ENCODE measurements at regions not wholly inside any gene's neighbourhood (a gene's known extent, or its start where the extent isn't known, plus 50 kb on each side); places are given as distances from the start of the nearest gene placed in this dataset.

DNA sequence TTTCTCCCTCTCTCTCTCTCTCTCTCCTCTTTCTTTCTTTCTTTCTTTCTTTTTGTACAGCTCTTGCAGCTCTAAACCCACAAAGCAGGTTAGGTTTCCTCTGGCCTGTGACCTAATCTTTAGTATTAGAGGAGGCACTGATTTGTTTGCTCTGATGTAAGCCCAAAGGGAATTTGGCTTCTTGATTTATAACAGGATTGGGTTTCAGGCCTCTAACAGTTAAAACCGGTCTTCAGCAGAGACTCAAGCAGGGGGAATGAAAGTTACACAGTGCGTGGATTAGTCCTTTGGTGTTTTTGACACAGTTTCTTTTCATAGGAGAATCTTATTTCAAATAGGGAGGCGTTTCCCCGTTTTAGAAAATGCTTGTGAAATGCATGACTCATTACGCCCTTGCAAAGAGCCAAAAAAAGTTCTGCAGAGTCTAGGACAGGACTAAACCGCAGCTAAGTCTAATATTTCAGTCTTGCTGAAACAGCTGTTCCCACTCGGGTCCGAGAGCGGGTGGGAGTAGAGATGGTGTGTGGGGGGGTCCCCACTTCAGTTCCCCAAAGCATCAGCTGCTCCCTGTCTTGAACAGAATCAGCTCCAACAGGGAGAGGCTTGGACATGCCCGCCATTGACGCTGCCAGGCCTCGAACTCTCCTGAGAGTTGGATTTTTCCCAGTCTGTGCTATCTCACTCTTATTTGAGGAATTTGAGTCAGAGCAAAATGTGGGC lies 296.5 kb upstream of the PITRM1 start:
- Mint-ChIP-seq H3K4me1 (peaks cover 17 to 37% (median 19%) of the 10 kb centered on the region in 3 donors), H3K9me3 (no peaks in the 10 kb centered on the region), H3K4me3 (no peak overlapping the region), H3K36me3 (no peaks in the 10 kb centered on the region), H3K27me3 (no peaks in the 10 kb centered on the region), H3K27ac (peak overlapping the region in 2 of 6 donors; percentile 4 to 94)
- DNase-seq = no peak
- no peak for ATAC-seq (ENCODE audit: low read depth in 2 of 2)

GRCh38 chr10:3467052-3467951 lies 294.7 kb upstream of the PITRM1 start:
- H3K9me3 Mint-ChIP-seq = no peaks in the 10 kb centered on the region
- H3K27ac Mint-ChIP-seq = no peak overlapping the region
- ATAC-seq (ENCODE audit: low read depth in 2 of 2) (no peak), DNase-seq (no peak)
- no peaks in the 10 kb centered on the region for H3K27me3 Mint-ChIP-seq
- peaks cover 9 to 27% (median 11%) of the 10 kb centered on the region in 3 donors for H3K4me1 Mint-ChIP-seq
- H3K36me3 Mint-ChIP-seq = no peaks in the 10 kb centered on the region
- H3K4me3 Mint-ChIP-seq = no peak overlapping the region

- Mint-ChIP-seq H3K27me3 (no peaks in the 10 kb centered on the region), H3K27ac (peak overlapping the region in 1 of 6 donors; percentile 63), H3K36me3 (no peaks in the 10 kb centered on the region), H3K4me1 (peaks cover 1 to 15% (median 6%) of the 10 kb centered on the region in 3 donors), H3K9me3 (no peaks in the 10 kb centered on the region), H3K4me3 (no peak overlapping the region)
- no peak for ATAC-seq (ENCODE audit: low read depth in 2 of 2)
- DNase-seq = no peak
These were observed 292.9 kb upstream of the PITRM1 start for GRCh38 chr10:3465406-3465891.

- no peak overlapping the region for H3K4me3 Mint-ChIP-seq
- no peaks in the 10 kb centered on the region for H3K9me3 Mint-ChIP-seq
- H3K4me1 Mint-ChIP-seq = peaks cover 0 to 13% (median 6%) of the 10 kb centered on the region in 3 donors
- no peak for DNase-seq
- no peaks in the 10 kb centered on the region for H3K27me3 Mint-ChIP-seq
- ATAC-seq (ENCODE audit: low read depth in 2 of 2) = no peak
- no peaks in the 10 kb centered on the region for H3K36me3 Mint-ChIP-seq
- H3K27ac Mint-ChIP-seq = no peak overlapping the region
These were observed 292.3 kb upstream of the PITRM1 start for GRCh38 chr10:3464760-3465405.

DNA sequence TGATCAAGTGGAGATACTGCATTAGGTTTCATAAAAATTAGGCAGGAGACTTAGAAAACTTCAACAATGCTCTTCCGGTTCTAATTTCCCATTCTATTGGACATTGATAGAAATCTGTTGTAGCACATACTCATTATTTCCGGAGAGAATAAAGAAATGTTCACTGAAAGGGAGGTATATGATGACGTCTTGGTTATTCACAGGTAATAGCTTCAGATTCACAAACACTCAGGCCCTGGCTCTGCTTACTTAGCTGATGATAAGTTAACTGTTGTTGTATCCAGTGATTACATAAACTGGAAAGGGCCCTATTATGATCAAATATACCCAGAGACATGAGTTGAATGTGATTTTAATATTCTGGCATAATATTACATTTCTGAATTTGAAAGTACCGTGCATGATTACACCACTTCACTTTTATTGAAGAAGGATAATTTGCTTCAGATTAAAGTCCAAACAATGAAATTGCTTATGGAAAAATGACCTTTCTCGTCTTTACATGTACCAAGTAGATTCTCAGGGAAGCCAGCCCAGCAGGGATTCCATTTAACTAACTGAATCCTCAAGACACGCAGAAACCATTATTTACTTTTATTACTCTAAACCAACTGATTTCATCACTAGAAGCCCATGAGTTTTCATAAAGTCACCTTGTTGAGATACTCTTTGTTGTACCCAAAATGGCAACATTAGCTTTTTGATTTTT lies 288.0 kb upstream of the PITRM1 start:
- Mint-ChIP-seq H3K36me3 (no peaks in the 10 kb centered on the region), H3K27ac (no peak overlapping the region), H3K4me3 (no peak overlapping the region), H3K9me3 (peaks cover 0 to 6% (median 0%) of the 10 kb centered on the region in 7 donors), H3K4me1 (peaks cover 17 to 19% (median 18%) of the 10 kb centered on the region in 3 donors), H3K27me3 (peaks cover 0 to 6% (median 0%) of the 10 kb centered on the region in 3 donors)
- no peak for DNase-seq
- no peak for ATAC-seq (ENCODE audit: low read depth in 2 of 2)

GRCh38 chr10:3455385-3456334 lies 283.1 kb upstream of the PITRM1 start:
- peaks cover 0 to 6% (median 0%) of the 10 kb centered on the region in 7 donors for H3K9me3 Mint-ChIP-seq
- no peaks in the 10 kb centered on the region for H3K36me3 Mint-ChIP-seq
- peak overlapping the region in 6 of 8 donors; percentile 20 to 82 (median 42) for H3K4me3 Mint-ChIP-seq
- peak overlapping the region; percentile 52 to 87 (median 63) for H3K27ac Mint-ChIP-seq
- peaks cover 20 to 25% (median 21%) of the 10 kb centered on the region in 3 donors for H3K4me1 Mint-ChIP-seq
- DNase-seq = peak; percentile 6
- ATAC-seq (ENCODE audit: low read depth in 2 of 2) = peak; percentile 53 to 65
- peaks cover 0 to 6% (median 0%) of the 10 kb centered on the region in 3 donors for H3K27me3 Mint-ChIP-seq

DNA sequence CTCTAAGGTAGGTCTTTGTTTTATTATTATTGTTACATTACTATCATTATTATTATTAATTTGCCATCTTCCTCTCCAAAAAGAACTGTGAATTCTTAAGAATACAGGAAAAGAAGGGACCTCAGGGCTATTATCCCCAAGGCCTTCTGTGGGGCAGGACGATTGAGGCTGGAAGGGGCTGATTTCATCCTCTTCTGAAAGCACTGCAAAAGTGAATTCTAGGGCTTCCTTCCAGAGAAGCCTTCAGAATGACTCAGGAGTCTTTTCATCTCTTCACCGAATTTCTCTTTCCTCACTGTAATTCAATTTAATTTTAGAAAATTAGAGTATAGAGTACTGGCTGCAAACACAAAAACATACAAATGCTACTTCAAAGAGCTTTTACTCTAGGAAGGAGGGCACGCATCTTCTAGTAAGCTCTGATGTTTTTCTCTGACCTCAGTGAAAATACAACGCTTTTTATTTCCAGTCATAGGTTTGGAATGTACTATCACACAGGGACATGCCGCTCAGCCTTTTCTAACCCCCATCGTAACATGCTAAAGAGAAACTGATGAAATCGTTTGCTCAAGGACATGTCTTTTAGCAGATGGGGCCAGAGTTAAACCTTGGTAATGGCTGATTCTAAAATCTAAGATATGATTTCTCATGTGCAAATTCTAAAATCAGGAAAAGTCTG lies 280.2 kb upstream of the PITRM1 start:
- H3K4me1 Mint-ChIP-seq = peaks cover 19 to 25% (median 20%) of the 10 kb centered on the region in 3 donors
- no peaks in the 10 kb centered on the region for H3K27me3 Mint-ChIP-seq
- no peak overlapping the region for H3K27ac Mint-ChIP-seq
- no peaks in the 10 kb centered on the region for H3K9me3 Mint-ChIP-seq
- ATAC-seq (ENCODE audit: low read depth in 2 of 2) (no peak), DNase-seq (no peak)
- H3K36me3 Mint-ChIP-seq = no peaks in the 10 kb centered on the region
- H3K4me3 Mint-ChIP-seq = no peak overlapping the region

- Mint-ChIP-seq H3K36me3 (no peaks in the 10 kb centered on the region), H3K4me3 (no peak overlapping the region), H3K9me3 (no peaks in the 10 kb centered on the region), H3K27me3 (no peaks in the 10 kb centered on the region), H3K27ac (no peak overlapping the region), H3K4me1 (peaks cover 17 to 25% (median 20%) of the 10 kb centered on the region in 3 donors)
- no peak for ATAC-seq (ENCODE audit: low read depth in 2 of 2)
- no peak for DNase-seq
These were observed 279.6 kb upstream of the PITRM1 start for GRCh38 chr10:3452173-3452626.

DNA sequence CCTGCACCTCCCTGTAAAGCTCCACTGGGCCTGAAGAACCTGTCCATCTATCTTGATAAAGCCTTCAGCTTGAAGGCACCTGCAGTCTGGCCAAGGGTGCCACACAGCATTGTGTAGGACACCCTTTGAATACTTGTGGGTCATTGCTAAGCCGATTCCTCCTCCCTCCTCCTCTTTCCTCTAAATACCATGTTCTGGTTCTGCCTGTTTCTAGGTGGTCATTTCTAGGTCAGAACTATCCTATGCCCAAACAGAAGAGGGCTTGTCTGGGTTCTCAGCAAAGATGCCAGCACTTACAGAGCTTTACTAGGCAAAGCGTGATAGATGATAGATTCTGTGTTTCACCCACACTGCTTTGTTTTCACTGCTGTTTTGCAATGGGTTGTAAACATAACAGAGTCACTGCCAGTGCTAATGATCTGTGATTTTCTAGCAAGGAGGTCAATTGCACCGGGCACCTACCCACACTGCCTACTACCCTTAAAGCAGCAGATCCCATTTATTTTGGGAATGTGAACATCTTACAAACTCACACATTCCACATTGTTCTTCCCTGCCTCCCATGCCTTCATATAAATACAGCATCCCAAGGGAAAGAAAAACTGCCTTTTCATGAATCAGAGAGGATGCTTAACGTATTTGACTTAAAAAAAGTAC lies 279.1 kb upstream of the PITRM1 start:
- Mint-ChIP-seq H3K27me3 (no peaks in the 10 kb centered on the region), H3K4me1 (peaks cover 14 to 25% (median 16%) of the 10 kb centered on the region in 3 donors), H3K36me3 (no peaks in the 10 kb centered on the region), H3K4me3 (no peak overlapping the region), H3K27ac (no peak overlapping the region), H3K9me3 (no peaks in the 10 kb centered on the region)
- ATAC-seq (ENCODE audit: low read depth in 2 of 2) = no peak
- DNase-seq = no peak

DNA sequence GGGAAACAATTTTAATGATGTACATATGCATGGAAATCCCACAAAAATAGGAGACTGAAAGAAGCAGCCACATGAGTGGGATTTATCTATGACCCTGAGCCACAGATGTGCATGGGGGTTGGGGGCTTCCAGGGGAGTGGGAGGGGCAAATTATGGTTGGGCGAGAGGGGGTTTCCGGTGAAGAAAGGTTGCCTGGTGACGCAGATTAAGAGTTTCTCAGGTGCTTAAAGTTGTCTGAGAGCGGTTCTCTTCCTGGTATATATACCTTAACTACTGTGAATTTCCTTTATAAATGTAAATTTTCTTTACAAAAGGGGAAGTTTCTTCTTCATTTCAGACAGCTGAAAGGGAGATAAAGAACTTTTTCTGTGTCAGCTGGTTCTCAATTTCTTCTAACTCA lies 273.6 kb upstream of the PITRM1 start:
- Mint-ChIP-seq H3K4me1 (peaks cover 8 to 16% (median 8%) of the 10 kb centered on the region in 3 donors), H3K36me3 (no peaks in the 10 kb centered on the region), H3K27me3 (no peaks in the 10 kb centered on the region), H3K4me3 (peak overlapping the region in 1 of 8 donors; percentile 15), H3K27ac (peak overlapping the region in 3 of 6 donors; percentile 18 to 82 (median 69)), H3K9me3 (no peaks in the 10 kb centered on the region)
- DNase-seq (peak; percentile 31), ATAC-seq (ENCODE audit: low read depth in 2 of 2) (peak; percentile 86 to 88)

- H3K9me3 Mint-ChIP-seq = no peaks in the 10 kb centered on the region
- H3K4me3 Mint-ChIP-seq = no peak overlapping the region
- ATAC-seq (ENCODE audit: low read depth in 2 of 2) (no peak), DNase-seq (no peak)
- H3K36me3 Mint-ChIP-seq = no peaks in the 10 kb centered on the region
- H3K27me3 Mint-ChIP-seq = no peaks in the 10 kb centered on the region
- peaks cover 8 to 16% (median 8%) of the 10 kb centered on the region in 3 donors for H3K4me1 Mint-ChIP-seq
- peak overlapping the region in 4 of 6 donors; percentile 18 to 82 (median 46) for H3K27ac Mint-ChIP-seq
These were observed 273.1 kb upstream of the PITRM1 start for GRCh38 chr10:3445648-3446047.
